GM12878 (cell line): ENCODE measurements at regions not wholly inside any gene's neighbourhood (a gene's known extent, or its start where the extent isn't known, plus 50 kb on each side); places are given as distances from the start of the nearest gene placed in this dataset.

Source experiments
- ATAC-seq: fragments of 200-7000 bp; cut with Tn5 transposase; 3 replicates; pipeline ENCODE4 v1.9.1; 2020; ENCODE audit warnings: mild to moderate bottlenecking, moderate library complexity
- BruUV-seq: library from RNA; stranded (reverse); fragments of 400-500 nt; replicated peaks from 2 replicates; lab custom pipeline; 2021; lab: Mats Ljungman, UMichigan
- CTCF ChIA-PET: fragments of 300-600 bp; sonication (Branson Sonifier 250); formaldehyde crosslinking; extraction: SDS; loops from one replicate; lab custom pipeline; 2021; ENCODE audit warnings: inconsistent platforms; lab: Yijun Ruan, JAX
- POLR2A ChIA-PET: fragments of 350-600 bp; formaldehyde crosslinking; extraction: SDS; loops from one replicate; lab custom pipeline; 2021; ENCODE audit warnings: inconsistent platforms; lab: Charles Lee
- RAD21 ChIA-PET: fragments of 300-600 bp; sonication (Branson Sonifier 250); formaldehyde crosslinking; loops from one replicate; lab custom pipeline; 2023; ENCODE audit warnings: antibody characterized with exemption; ENCODE audit not compliant: unreplicated experiment; lab: Charles Lee
- SMC1A ChIA-PET: fragments of 300-600 bp; sonication (Branson Sonifier 250); formaldehyde crosslinking; loops from one replicate; lab custom pipeline; 2023; ENCODE audit not compliant: unreplicated experiment, uncharacterized antibody; lab: Charles Lee
- DNase-seq: peaks from one replicate; pipeline ENCODE4 v3.0.0-alpha.2; 2011; ENCODE audit warnings: low read depth, low spot score
- FAIRE-seq: peaks from 3 replicates; lab custom pipeline; 2011; peaks lifted over from hg19 to GRCh38; lab: Jason Lieb, UNC
- H2AFZ ChIP-seq: 2 replicates; pipeline ENCODE4 v1.6.0; 2011; ENCODE audit warnings: low read depth, low read length, control low read depth; ENCODE audit not compliant: control insufficient read depth
- H3K27ac ChIP-seq: 2 replicates; pipeline ENCODE4 v1.5.1; 2011; ENCODE audit warnings: control low read depth; ENCODE audit not compliant: control insufficient read depth, insufficient read depth
- H3K27me3 ChIP-seq, 2 experiments: replicated peaks in 1 of 2; 2 replicates each; pipeline versions ENCODE4 v1.6.0 to v1.6.1; 2011; ENCODE audit warnings: low read length in 1 of 2; ENCODE audit not compliant: control insufficient read depth in 2 of 2, insufficient read depth in 2 of 2
- H3K36me3 ChIP-seq, 2 experiments: 2 replicates each; pipeline ENCODE4 v1.5.1; 2011; ENCODE audit warnings: low read length in 1 of 2; ENCODE audit not compliant: control insufficient read depth in 2 of 2, insufficient read depth in 2 of 2
- H3K4me1 ChIP-seq: 2 replicates; pipeline ENCODE4 v1.6.1; 2011; ENCODE audit warnings: mild to moderate bottlenecking, low read length, moderate library complexity, mixed read lengths; ENCODE audit not compliant: control insufficient read depth, insufficient read depth
- H3K4me2 ChIP-seq: 2 replicates; pipeline ENCODE4 v1.6.0; 2011; ENCODE audit warnings: control low read depth; ENCODE audit not compliant: control insufficient read depth, insufficient read depth
- H3K4me3 ChIP-seq: fragments of 200-600 bp; sonication (generic); 2 replicates; pipeline ENCODE4 v1.5.1; 2016
- H3K79me2 ChIP-seq: 2 replicates; pipeline ENCODE4 v1.6.0; 2011; ENCODE audit warnings: low read length; ENCODE audit not compliant: control insufficient read depth, insufficient read depth
- H3K9ac ChIP-seq: 2 replicates; pipeline ENCODE4 v1.8.0; 2011; ENCODE audit warnings: low read length, control low read depth, mixed read lengths; ENCODE audit not compliant: control insufficient read depth, insufficient read depth
- H3K9me3 ChIP-seq: replicated peaks from 3 replicates; pipeline ENCODE4 v1.5.1; 2011; ENCODE audit warnings: mild to moderate bottlenecking, low read length; ENCODE audit not compliant: control insufficient read depth, insufficient read depth
- H4K20me1 ChIP-seq: 2 replicates; pipeline ENCODE4 v1.6.0; 2011; ENCODE audit not compliant: control insufficient read depth, insufficient read depth
- DPF2 ChIP-seq: fragments of 450-650 bp; IDR thresholded peaks from 2 replicates; pipeline ENCODE4 v1.6.1; 2017; ENCODE audit warnings: mild to moderate bottlenecking
- HDAC2 ChIP-seq: fragments of 200-600 bp; sonication (generic); IDR thresholded peaks from 2 replicates; pipeline ENCODE4 v1.6.1; 2017
- HDAC6 ChIP-seq: fragments of 200-600 bp; sonication (generic); IDR thresholded peaks from one replicate; pipeline ENCODE4 v1.8.0; 2017; ENCODE audit warnings: antibody characterized with exemption; ENCODE audit not compliant: unreplicated experiment
- LARP7 ChIP-seq: fragments of 450-650 bp; IDR thresholded peaks from 2 replicates; pipeline ENCODE4 v1.6.1; 2017; ENCODE audit warnings: mild to moderate bottlenecking
- PAX8 ChIP-seq: fragments of 450-650 bp; IDR thresholded peaks from 2 replicates; pipeline ENCODE4 v1.6.1; 2017; ENCODE audit warnings: mild to moderate bottlenecking, moderate library complexity
- RAD51 ChIP-seq: fragments of 450-650 bp; IDR thresholded peaks from 2 replicates; pipeline ENCODE4 v1.6.1; 2016; ENCODE audit warnings: moderate library complexity, mild to moderate bottlenecking, inconsistent platforms
- TBL1XR1 ChIP-seq: IDR thresholded peaks from 2 replicates; pipeline ENCODE4 v1.6.1; 2012; ENCODE audit warnings: low read depth, low read length, improper control_type of control experiment
- YY1 ChIP-seq: IDR thresholded peaks from 2 replicates; pipeline ENCODE4 v1.6.1; 2011; ENCODE audit warnings: low read depth, mild to moderate bottlenecking, low read length
- WGBS: methylation state at CpG from one replicate; pipeline ENCODE4 v1.1.6; 2016; ENCODE audit warnings: low lambda C conversion rate; ENCODE audit not compliant: insufficient replicate concordance, insufficient coverage; ENCODE audit errors: missing lambda C conversion rate; 5-methylcytosine and 5-hydroxymethylcytosine counted together
- in situ Hi-C: fragments of 300-500 bp; cut with MboI; formaldehyde crosslinking; loops from 9 replicates; pipeline ENCODE4 v1.14.3; 2018; ENCODE audit warnings: mixed read lengths
- intact Hi-C: fragments of 100-400 bp; cut with micrococcal nuclease; formaldehyde crosslinking; loops from one replicate; pipeline ENCODE4 v1.14.2; 2022; ENCODE audit not compliant: unreplicated experiment
- TF ChIP-seq, protein P1 (sequence below): fragments of 450-650 bp; IDR thresholded peaks from 2 replicates; pipeline ENCODE4 v1.6.1; 2017; ENCODE audit warnings: mild to moderate bottlenecking, moderate library complexity
- TF ChIP-seq, protein P2 (sequence below): IDR thresholded peaks from 2 replicates; pipeline ENCODE4 v1.6.1; 2011; ENCODE audit warnings: low read depth, mild to moderate bottlenecking, low read length, moderate library complexity, borderline replicate concordance; ENCODE audit errors: extremely low read depth

DNA sequence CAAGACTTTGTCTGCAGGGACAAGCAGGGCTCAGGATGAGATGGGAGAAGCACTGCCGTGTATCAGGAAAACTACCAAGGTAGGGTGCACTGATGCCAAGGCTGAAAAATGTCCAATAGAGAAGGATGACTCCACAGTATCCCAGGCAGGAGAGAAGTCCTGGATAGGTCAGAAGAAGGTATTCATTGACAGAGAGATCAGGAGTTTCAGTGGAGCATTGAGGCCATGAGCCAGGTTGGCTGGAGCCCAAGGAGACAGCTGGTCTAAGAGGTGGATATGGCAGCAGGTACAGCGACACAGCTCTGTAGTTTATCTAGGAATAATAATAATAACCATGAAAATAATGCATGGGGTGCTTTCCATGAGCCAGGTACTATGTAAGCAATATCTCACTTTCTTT, 180.9 kb downstream of the EXOC5 start:
- RAD21 ChIA-PET = no interaction called here
- TF ChIP-seq HDAC6 = no peak
- no peak for TF ChIP-seq PAX8
- TF ChIP-seq DPF2 = no peak
- no peak overlapping the region for H3K27ac ChIP-seq
- no peak overlapping the region for H3K4me3 ChIP-seq
- no peaks in the 10 kb centered on the region; a peak in 1 of 4 replicates for H3K27me3 ChIP-seq
- in situ Hi-C loops (no loop called here), intact Hi-C loops (no loop called here)
- H3K36me3 ChIP-seq = no peaks in the 10 kb centered on the region
- SMC1A ChIA-PET = no interaction called here
- no TSS peak for BruUV-seq
- FAIRE-seq = no peak
- no peak overlapping the region for H3K9ac ChIP-seq
- no peak for DNase-seq
- H3K9me3 ChIP-seq = no peaks in the 10 kb centered on the region
- no peaks in the 10 kb centered on the region for H4K20me1 ChIP-seq
- WGBS = 25% methylated on average over 2 of the region's 2 CpGs
- no peak overlapping the region for H2AFZ ChIP-seq
- no peaks in the 10 kb centered on the region for H3K4me1 ChIP-seq
- CTCF ChIA-PET = no interaction called here
- no peak overlapping the region for H3K4me2 ChIP-seq
- POLR2A ChIA-PET = no interaction called here
- H3K79me2 ChIP-seq = no peaks in the 10 kb centered on the region
- no peak for ATAC-seq

DNA sequence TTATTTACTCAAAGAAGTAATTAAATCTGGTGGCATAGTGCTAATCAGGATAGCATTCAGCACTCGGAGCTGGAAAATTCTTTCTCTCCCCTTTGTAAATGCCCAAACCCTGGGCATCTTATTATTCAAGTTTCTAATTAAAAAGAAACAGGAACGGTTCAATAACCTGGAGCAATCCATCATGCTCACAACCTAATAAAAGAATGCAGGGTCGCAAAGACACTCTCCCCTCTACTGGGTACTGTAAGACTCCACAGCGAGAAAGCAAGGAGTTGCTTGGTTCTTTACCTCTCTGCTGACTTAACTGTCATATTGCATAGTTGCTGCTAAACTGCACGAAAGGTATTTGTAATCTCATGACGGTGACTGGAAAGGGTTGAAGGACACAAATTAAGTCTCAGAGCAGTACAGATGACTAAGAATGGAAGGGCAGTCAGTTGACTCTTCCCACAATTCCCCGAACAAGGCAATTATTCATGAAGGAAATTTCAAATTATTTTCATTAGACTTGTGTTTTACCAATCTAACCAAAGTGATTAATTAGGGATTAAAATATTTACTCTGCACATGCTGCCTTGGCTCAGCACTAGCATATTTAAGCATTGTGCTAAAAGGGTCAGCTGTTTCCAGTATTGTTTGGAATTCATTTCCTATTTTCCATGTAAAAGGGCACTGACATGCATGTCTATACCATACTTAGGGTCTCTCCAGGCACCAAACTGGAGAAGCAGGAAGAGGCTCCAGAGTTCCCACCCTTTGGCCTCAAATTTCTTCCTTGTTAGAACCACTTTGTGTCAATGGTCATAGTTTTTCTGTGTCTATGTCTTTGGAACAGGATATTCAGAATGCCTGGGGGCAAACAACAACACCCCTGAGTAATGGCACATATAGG, 182.2 kb downstream of the EXOC5 start:
- ATAC-seq = no peak
- Histone ChIP-seq H3K79me2 (no peaks in the 10 kb centered on the region), H3K9me3 (no peaks in the 10 kb centered on the region), H2AFZ (no peak overlapping the region), H4K20me1 (no peaks in the 10 kb centered on the region), H3K4me2 (no peak overlapping the region), H3K9ac (no peak overlapping the region), H3K4me1 (no peaks in the 10 kb centered on the region), H3K27me3 (no peaks in the 10 kb centered on the region; a peak in 1 of 4 replicates), H3K36me3 (no peaks in the 10 kb centered on the region), H3K27ac (no peak overlapping the region), H3K4me3 (no peak overlapping the region)
- no TSS peak for BruUV-seq
- TF ChIP-seq, protein P1, sequence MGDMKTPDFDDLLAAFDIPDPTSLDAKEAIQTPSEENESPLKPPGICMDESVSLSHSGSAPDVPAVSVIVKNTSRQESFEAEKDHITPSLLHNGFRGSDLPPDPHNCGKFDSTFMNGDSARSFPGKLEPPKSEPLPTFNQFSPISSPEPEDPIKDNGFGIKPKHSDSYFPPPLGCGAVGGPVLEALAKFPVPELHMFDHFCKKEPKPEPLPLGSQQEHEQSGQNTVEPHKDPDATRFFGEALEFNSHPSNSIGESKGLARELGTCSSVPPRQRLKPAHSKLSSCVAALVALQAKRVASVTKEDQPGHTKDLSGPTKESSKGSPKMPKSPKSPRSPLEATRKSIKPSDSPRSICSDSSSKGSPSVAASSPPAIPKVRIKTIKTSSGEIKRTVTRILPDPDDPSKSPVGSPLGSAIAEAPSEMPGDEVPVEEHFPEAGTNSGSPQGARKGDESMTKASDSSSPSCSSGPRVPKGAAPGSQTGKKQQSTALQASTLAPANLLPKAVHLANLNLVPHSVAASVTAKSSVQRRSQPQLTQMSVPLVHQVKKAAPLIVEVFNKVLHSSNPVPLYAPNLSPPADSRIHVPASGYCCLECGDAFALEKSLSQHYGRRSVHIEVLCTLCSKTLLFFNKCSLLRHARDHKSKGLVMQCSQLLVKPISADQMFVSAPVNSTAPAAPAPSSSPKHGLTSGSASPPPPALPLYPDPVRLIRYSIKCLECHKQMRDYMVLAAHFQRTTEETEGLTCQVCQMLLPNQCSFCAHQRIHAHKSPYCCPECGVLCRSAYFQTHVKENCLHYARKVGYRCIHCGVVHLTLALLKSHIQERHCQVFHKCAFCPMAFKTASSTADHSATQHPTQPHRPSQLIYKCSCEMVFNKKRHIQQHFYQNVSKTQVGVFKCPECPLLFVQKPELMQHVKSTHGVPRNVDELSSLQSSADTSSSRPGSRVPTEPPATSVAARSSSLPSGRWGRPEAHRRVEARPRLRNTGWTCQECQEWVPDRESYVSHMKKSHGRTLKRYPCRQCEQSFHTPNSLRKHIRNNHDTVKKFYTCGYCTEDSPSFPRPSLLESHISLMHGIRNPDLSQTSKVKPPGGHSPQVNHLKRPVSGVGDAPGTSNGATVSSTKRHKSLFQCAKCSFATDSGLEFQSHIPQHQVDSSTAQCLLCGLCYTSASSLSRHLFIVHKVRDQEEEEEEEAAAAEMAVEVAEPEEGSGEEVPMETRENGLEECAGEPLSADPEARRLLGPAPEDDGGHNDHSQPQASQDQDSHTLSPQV = no peak
- TF ChIP-seq HDAC2 = no peak
- TF ChIP-seq LARP7 = no peak
- no peak for TF ChIP-seq YY1
- no peak for TF ChIP-seq RAD51
- TF ChIP-seq, protein P2, sequence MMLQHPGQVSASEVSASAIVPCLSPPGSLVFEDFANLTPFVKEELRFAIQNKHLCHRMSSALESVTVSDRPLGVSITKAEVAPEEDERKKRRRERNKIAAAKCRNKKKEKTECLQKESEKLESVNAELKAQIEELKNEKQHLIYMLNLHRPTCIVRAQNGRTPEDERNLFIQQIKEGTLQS = no peak
- no peak for TF ChIP-seq TBL1XR1
- RAD21 ChIA-PET = no interaction called here
- intact Hi-C loops = no loop called here
- DNase-seq = no peak
- POLR2A ChIA-PET = no interaction called here
- WGBS = 27% methylated on average over 7 of the region's 7 CpGs
- CTCF ChIA-PET = no interaction called here
- SMC1A ChIA-PET = no interaction called here
- in situ Hi-C loops = no loop called here
- FAIRE-seq = no peak
